Sigmoid colon (tissue), 6 donors: ENCODE measurements at regions not wholly inside any gene's neighbourhood (a gene's known extent, or its start where the extent isn't known, plus 50 kb on each side); places are given as distances from the start of the nearest gene placed in this dataset.

Experiments
- DNase-seq: peaks from one replicate; pipeline ENCODE4 v3.0.0-alpha.2; 2019
- H3K27ac ChIP-seq, 4 donors: fragments of 200-600 bp; sonication (generic); one replicate each; pipeline ENCODE4 v1.5.1; 2016 to 2019; ENCODE audit warnings: mild to moderate bottlenecking in 1 of 4
- H3K27me3 ChIP-seq, 3 donors: fragments of 200-600 bp; sonication (generic); one replicate each; pipeline ENCODE4 v1.5.1; 2019; ENCODE audit warnings: mild to moderate bottlenecking in 1 of 3
- H3K36me3 ChIP-seq, 4 donors: fragments of 200-600 bp; sonication (generic); one replicate each; pipeline ENCODE4 v1.5.1; 2016 to 2019
- H3K4me1 ChIP-seq, 4 donors: fragments of 200-600 bp; sonication (generic); one replicate each; pipeline ENCODE4 v1.5.1; 2017 to 2019
- H3K4me3 ChIP-seq, 4 donors: fragments of 200-600 bp; sonication (generic); one replicate each; pipeline ENCODE4 v1.5.1; 2017 to 2019; ENCODE audit warnings: mild to moderate bottlenecking in 2 of 4, moderate library complexity in 1 of 4
- H3K9me3 ChIP-seq, 4 donors: fragments of 200-600 bp in 3 of 4; sonication (generic) in 3 of 4; one replicate each; pipeline versions ENCODE4 v1.5.1 to v1.6.1; 2013 to 2019
- EP300 ChIP-seq, 4 donors: sonication (generic); formaldehyde crosslinking; IDR thresholded peaks; one replicate each; pipeline ENCODE4 v1.6.1; 2017; ENCODE audit warnings: antibody characterized with exemption in 4 of 4
- POLR2A ChIP-seq, 2 donors: fragments of 450-650 bp; IDR thresholded peaks; one replicate each; pipeline ENCODE4 v1.6.1; 2016; ENCODE audit warnings: antibody characterized with exemption in 2 of 2, mild to moderate bottlenecking in 2 of 2, moderate library complexity in 2 of 2
- POLR2AphosphoS5 ChIP-seq, 4 donors: sonication (generic); formaldehyde crosslinking; IDR thresholded peaks; one replicate each; pipeline ENCODE4 v1.6.1; 2017; ENCODE audit warnings: antibody characterized with exemption in 4 of 4
- WGBS, 2 donors: extraction: QIAGEN DNeasy Blood & Tissue Kit; methylation state at CpG; one replicate each; pipeline ENCODE4 v1.1.7; 2013; 5-methylcytosine and 5-hydroxymethylcytosine counted together
- intact Hi-C: fragments of 100-400 bp; cut with DNase I; formaldehyde crosslinking; loops from one replicate; pipeline ENCODE4 v1.15.1; 2023
- TF ChIP-seq, protein P1 (sequence below), 4 experiments: fragments of 450-650 bp in 3 of 4; fragments of 200-600 bp in 1 of 4; IDR thresholded peaks; one replicate each; pipeline ENCODE4 v1.5.1; 2016 to 2019; ENCODE audit warnings: antibody characterized with exemption in 4 of 4, mild to moderate bottlenecking in 3 of 4, moderate library complexity in 2 of 4
- donor health status: healthy with polysubstance abuse.
- donor health status: healthy.

DNA sequence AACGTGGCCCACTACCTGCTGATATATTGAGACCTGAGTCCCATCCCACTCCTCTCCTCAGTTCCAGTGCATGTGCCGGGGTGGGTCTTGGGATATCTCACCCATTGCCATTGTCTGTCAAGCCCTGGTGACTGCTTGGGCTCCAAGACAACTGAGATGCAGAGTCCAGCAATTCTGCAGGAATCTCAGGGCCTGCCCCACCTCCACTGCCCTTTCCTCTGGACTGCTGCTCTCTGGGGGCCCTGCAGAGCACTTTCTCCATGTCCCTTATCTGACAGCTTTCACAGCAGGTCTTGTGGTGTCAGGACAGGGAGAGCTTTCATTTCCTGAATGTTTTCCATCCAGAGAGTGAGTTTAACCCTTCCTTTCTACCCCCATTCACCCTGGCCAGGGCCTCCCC, 152.9 kb downstream of the ARL4C start:
- H3K4me1 ChIP-seq = no peaks in the 10 kb centered on the region
- H3K4me3 ChIP-seq = no peak overlapping the region
- no peak for DNase-seq
- H3K27ac ChIP-seq = no peak overlapping the region
- H3K36me3 ChIP-seq = no peaks in the 10 kb centered on the region
- TF ChIP-seq POLR2A (IDR thresholded peaks at IDR 0.05) (no peak), POLR2AphosphoS5 (IDR thresholded peaks at IDR 0.05) (no peak), EP300 (IDR thresholded peaks at IDR 0.05) (no peak)
- TF ChIP-seq, protein P1, sequence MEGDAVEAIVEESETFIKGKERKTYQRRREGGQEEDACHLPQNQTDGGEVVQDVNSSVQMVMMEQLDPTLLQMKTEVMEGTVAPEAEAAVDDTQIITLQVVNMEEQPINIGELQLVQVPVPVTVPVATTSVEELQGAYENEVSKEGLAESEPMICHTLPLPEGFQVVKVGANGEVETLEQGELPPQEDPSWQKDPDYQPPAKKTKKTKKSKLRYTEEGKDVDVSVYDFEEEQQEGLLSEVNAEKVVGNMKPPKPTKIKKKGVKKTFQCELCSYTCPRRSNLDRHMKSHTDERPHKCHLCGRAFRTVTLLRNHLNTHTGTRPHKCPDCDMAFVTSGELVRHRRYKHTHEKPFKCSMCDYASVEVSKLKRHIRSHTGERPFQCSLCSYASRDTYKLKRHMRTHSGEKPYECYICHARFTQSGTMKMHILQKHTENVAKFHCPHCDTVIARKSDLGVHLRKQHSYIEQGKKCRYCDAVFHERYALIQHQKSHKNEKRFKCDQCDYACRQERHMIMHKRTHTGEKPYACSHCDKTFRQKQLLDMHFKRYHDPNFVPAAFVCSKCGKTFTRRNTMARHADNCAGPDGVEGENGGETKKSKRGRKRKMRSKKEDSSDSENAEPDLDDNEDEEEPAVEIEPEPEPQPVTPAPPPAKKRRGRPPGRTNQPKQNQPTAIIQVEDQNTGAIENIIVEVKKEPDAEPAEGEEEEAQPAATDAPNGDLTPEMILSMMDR (IDR thresholded peaks at IDR 0.05) = no peak
- no peaks in the 10 kb centered on the region for H3K27me3 ChIP-seq
- intact Hi-C loops = no loop called here
- H3K9me3 ChIP-seq = no peaks in the 10 kb centered on the region
- WGBS, 2 donors = 81 to 88% methylated on average over 2 of the region's 2 CpGs

DNA sequence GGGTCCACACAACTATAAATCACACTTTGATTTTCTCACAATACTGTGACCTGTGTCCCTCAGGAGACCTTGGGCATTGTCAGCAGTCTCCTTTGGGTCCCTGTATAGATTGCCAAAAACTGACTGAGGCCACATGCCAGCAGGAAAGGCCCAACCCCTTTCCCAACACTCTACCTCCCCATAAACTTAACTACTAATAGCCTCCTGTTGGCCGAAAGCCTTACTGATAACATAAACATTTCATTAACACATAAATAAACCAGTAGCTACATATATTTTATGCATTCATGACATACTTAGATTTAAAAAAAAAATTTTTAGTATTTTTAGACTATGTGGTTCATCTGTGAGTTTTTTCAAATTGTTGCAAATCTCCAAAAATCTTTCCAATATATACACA, 153.5 kb downstream of the ARL4C start:
- Histone ChIP-seq H3K27me3 (no peaks in the 10 kb centered on the region), H3K9me3 (no peaks in the 10 kb centered on the region), H3K4me3 (no peak overlapping the region), H3K27ac (no peak overlapping the region), H3K36me3 (no peaks in the 10 kb centered on the region), H3K4me1 (no peaks in the 10 kb centered on the region)
- TF ChIP-seq POLR2A (IDR thresholded peaks at IDR 0.05) = no peak
- TF ChIP-seq, protein P1 (IDR thresholded peaks at IDR 0.05) = no peak
- TF ChIP-seq POLR2AphosphoS5 (IDR thresholded peaks at IDR 0.05) = no peak
- TF ChIP-seq EP300 (IDR thresholded peaks at IDR 0.05) = no peak
- DNase-seq = no peak
- whole genome bisulfite sequencing, 2 donors = 58 to 75% methylated on average over 1 of the region's 1 CpG
- intact Hi-C loops = no loop called here

DNA sequence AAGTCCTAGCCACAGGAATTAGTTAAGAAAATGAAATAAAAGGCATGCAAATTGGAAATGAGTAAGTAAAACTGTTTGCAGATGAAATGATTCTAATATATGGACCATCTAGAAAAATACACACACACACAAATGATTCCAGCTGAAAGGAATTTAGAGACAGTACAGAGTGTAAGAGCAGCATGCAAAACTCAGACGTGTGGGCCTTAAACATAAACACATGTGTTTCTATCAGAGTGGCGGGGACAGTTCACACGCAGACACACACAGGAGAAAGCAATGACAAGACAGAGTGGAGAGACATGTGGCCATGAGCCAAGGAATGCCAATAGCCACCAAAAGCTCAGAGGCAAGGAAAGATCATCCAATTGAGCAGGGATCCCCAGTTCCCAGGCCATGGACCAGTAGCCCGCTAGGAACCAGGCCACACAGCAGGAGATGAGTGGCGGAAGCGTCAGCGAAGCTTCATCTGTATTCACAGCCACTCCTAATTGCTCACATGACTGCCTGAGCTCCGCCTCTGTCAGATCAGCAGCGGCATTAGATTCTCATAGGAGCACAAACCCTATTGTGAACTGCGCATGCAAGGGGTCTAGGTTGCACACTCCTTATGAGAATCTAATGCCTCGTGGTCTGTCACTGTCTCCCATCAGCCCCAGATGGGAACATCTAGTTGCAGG, 155.4 kb downstream of the ARL4C start:
- Histone ChIP-seq H3K27ac (no peak overlapping the region), H3K9me3 (no peaks in the 10 kb centered on the region), H3K4me3 (no peak overlapping the region), H3K4me1 (peaks cover 0 to 5% (median 0%) of the 10 kb centered on the region in 4 donors), H3K27me3 (no peaks in the 10 kb centered on the region), H3K36me3 (no peaks in the 10 kb centered on the region)
- no peak for DNase-seq
- intact Hi-C loops = no loop called here
- whole genome bisulfite sequencing, 2 donors = 93 to 94% methylated on average over 11 of the region's 11 CpGs
- TF ChIP-seq POLR2AphosphoS5 (IDR thresholded peaks at IDR 0.05) = no peak
- TF ChIP-seq EP300 (IDR thresholded peaks at IDR 0.05) = no peak
- TF ChIP-seq POLR2A (IDR thresholded peaks at IDR 0.05) = no peak
- TF ChIP-seq, protein P1 (IDR thresholded peaks at IDR 0.05) = no peak

DNA sequence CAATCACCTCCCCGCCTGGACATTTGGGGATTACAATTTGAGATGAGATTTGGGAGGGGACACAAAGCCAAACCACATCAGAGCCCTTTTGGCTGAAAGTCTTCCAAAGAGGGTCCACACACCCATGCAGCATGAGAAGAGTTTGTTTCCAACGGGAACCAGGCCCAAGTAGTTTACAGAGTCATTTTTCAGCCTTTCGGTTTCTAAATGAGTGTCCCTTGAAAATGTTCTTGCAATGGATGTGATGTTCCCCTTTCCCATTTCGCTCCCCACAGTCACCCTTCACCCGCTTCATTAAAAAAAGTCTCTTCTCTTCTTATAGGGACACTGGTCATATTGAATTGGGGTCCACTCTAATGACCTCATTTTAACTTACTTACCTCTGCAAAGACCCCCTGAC, 157.4 kb downstream of the ARL4C start:
- intact Hi-C loops = no loop called here
- H3K27ac ChIP-seq = no peak overlapping the region
- WGBS, 2 donors = 89 to 92% methylated on average over 5 of the region's 5 CpGs
- H3K4me1 ChIP-seq = peaks cover 0 to 24% (median 9%) of the 10 kb centered on the region in 4 donors
- no peaks in the 10 kb centered on the region for H3K36me3 ChIP-seq
- no peaks in the 10 kb centered on the region for H3K27me3 ChIP-seq
- H3K9me3 ChIP-seq = no peaks in the 10 kb centered on the region
- TF ChIP-seq POLR2AphosphoS5 (IDR thresholded peaks at IDR 0.05) = no peak
- TF ChIP-seq, protein P1 (IDR thresholded peaks at IDR 0.05) = no peak
- no peak for TF ChIP-seq EP300 (IDR thresholded peaks at IDR 0.05)
- TF ChIP-seq POLR2A (IDR thresholded peaks at IDR 0.05) = no peak
- no peak for DNase-seq
- no peak overlapping the region for H3K4me3 ChIP-seq

DNA sequence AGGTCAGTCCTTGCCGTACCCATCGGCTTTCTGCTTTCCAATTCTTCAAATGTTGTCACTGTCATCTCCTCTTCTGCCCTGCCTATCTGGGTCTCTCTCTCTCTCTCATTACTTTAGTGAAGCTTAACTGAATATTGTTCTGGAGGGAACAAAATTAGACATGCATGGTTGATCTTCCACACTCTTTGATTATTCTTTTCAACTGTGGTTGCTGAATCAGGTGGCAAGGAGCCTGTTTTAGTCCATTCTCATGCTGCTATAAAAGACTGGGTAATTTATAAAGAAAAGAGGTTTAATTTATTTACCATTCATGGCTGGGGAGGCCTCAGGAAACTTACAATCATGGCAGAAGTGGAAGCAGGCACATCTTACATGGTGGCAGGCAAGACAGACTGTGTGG, 157.9 kb downstream of the ARL4C start:
- no peak overlapping the region for H3K27ac ChIP-seq
- no peak for DNase-seq
- intact Hi-C loops = no loop called here
- no peaks in the 10 kb centered on the region for H3K9me3 ChIP-seq
- 96 to 97% methylated on average over 2 of the region's 2 CpGs for WGBS, 2 donors
- TF ChIP-seq, protein P1 (IDR thresholded peaks at IDR 0.05) = no peak
- no peak for TF ChIP-seq POLR2A (IDR thresholded peaks at IDR 0.05)
- no peak for TF ChIP-seq POLR2AphosphoS5 (IDR thresholded peaks at IDR 0.05)
- no peak for TF ChIP-seq EP300 (IDR thresholded peaks at IDR 0.05)
- H3K27me3 ChIP-seq = no peaks in the 10 kb centered on the region
- H3K4me1 ChIP-seq = peaks cover 0 to 28% (median 9%) of the 10 kb centered on the region in 4 donors
- no peaks in the 10 kb centered on the region for H3K36me3 ChIP-seq
- no peak overlapping the region for H3K4me3 ChIP-seq
